ENCODE measurements at regions not wholly inside any gene's neighbourhood (a gene's known extent, or its start where the extent isn't known, plus 50 kb on each side); places are given as distances from the start of the nearest gene placed in this dataset.

GRCh38 chr2:217051416-217051815, 191.6 kb upstream of the TNP1 start:
- TF ChIP-seq CTCF (IDR thresholded peaks at IDR 0.05; ENCODE audit: poor library complexity) (no peak), EZH2 (IDR thresholded peaks at IDR 0.05; ENCODE audit: borderline replicate concordance) (no peak), EZH2phosphoT487 (IDR thresholded peaks at IDR 0.05; ENCODE audit: low read depth, severe bottlenecking, unreplicated experiment) (no peak)
